SK-N-SH treated with all-trans-retinoic acid at 6 μM for 48 hours (cell line): ENCODE measurements at regions not wholly inside any gene's neighbourhood (a gene's known extent, or its start where the extent isn't known, plus 50 kb on each side); places are given as distances from the start of the nearest gene placed in this dataset.

Experiments
- ISL1 ChIP-seq: fragments of 250-450 bp; sonication (Bioruptor Pico); IDR thresholded peaks from 2 replicates; pipeline ENCODE4 v2.1.2; 2022; ENCODE audit warnings: mild to moderate bottlenecking, moderate library complexity
- TCF4 ChIP-seq: fragments of 250-450 bp; sonication (Bioruptor Pico); IDR thresholded peaks from 2 replicates; pipeline ENCODE4 v1.8.0; 2021; ENCODE audit warnings: mild to moderate bottlenecking, moderate library complexity, borderline replicate concordance
- ZC3H10 ChIP-seq: fragments of 250-450 bp; sonication (Bioruptor Pico); IDR thresholded peaks from 2 replicates; pipeline ENCODE4 v1.5.1; 2021; ENCODE audit warnings: mild to moderate bottlenecking, moderate library complexity
- ZFP3 ChIP-seq: fragments of 250-450 bp; sonication (Bioruptor Pico); IDR thresholded peaks from 2 replicates; pipeline ENCODE4 v1.5.0; 2020; ENCODE audit warnings: mild to moderate bottlenecking, moderate library complexity
- ZNF565 ChIP-seq: fragments of 450-650 bp; formaldehyde crosslinking; conservative IDR thresholded peaks from 2 replicates; pipeline ENCODE4 v1.5.0; 2020; ENCODE audit warnings: low read depth, mild to moderate bottlenecking, moderate library complexity

- no peak for TF ChIP-seq ZNF565 (CRISPR knock-in tag)
- TF ChIP-seq ZC3H10 (CRISPR knock-in tag): no peak
- no peak for TF ChIP-seq TCF4 (CRISPR knock-in tag)
- TF ChIP-seq ZFP3 (CRISPR knock-in tag): no peak
- TF ChIP-seq ISL1 (CRISPR knock-in tag): no peak
These were observed 145.3 kb upstream of the DNAJC19 start for GRCh38 chr3:181134873-181135272.
